SU-DHL-6 (cell line): ENCODE measurements at regions not wholly inside any gene's neighbourhood (a gene's known extent, or its start where the extent isn't known, plus 50 kb on each side); places are given as distances from the start of the nearest gene placed in this dataset.

Source experiments
- CTCF ChIP-seq: fragments of 200-600 bp; sonication (generic); IDR thresholded peaks from one replicate; pipeline ENCODE4 v1.5.1; 2017; ENCODE audit warnings: antibody characterized with exemption, mild to moderate bottlenecking, low read length, moderate library complexity; ENCODE audit not compliant: insufficient read depth, poor library complexity, severe bottlenecking
- EZH2phosphoT487 ChIP-seq: fragments of 200-600 bp; sonication (generic), shearing (Covaris generic); conservative IDR thresholded peaks from 2 replicates; pipeline ENCODE4 v1.6.1; 2018; ENCODE audit warnings: mild to moderate bottlenecking, antibody characterized with exemption, low read length, moderate library complexity, mixed read lengths

DNA sequence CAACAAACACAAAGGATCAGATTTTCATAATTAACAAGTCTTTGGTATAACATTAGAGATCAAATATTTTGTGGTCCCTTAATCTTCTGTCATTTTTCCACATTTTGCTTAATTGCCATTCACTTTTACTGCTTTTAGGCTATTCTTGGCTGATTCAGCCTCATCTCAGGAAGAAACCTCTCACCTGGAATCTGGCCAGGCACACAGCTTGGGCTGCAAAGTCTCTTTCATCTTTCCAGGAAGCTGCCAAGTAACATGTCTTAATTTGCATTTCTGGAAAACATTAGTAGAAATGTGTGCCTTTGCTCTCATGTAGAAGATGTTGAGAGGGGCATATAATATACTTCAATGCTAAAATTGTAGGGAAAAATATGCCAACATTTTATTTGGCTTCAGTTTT is 174.2 kb upstream of the STEAP4 start:
- TF ChIP-seq CTCF (no peak), EZH2phosphoT487 (no peak)
